ENCODE measurements at regions not wholly inside any gene's neighbourhood (a gene's known extent, or its start where the extent isn't known, plus 50 kb on each side); places are given as distances from the start of the nearest gene placed in this dataset.

- DNase-seq (ENCODE audit: low read depth in 2 of 2) = no peak
These were observed 117.7 kb upstream of the P2RY1 start for GRCh38 chr3:152717252-152717651.

DNA sequence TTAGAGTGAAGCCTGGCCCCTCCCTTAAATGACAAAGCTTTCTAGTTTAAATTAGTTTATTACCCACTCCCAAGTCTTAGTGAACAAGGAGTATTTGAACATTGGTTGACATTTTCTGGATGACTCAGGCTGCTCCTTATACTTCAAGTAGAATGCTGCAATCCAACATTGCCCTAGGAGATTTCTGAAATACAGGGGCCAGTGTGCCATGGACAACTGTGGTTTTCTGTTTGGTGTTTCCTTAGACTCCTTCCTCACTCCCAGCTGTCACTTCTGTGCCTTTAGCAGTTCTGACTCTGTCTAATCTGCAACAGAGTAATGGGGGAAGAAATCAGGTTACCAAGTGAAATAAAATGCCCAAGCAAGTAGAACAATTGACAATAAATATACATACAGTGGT is 116.1 kb upstream of the P2RY1 start:
- no peak for DNase-seq (ENCODE audit: low read depth in 2 of 2)

GRCh38 chr3:152719264-152719663 is 115.7 kb upstream of the P2RY1 start:
- no peak for DNase-seq (ENCODE audit: low read depth in 2 of 2)

DNA sequence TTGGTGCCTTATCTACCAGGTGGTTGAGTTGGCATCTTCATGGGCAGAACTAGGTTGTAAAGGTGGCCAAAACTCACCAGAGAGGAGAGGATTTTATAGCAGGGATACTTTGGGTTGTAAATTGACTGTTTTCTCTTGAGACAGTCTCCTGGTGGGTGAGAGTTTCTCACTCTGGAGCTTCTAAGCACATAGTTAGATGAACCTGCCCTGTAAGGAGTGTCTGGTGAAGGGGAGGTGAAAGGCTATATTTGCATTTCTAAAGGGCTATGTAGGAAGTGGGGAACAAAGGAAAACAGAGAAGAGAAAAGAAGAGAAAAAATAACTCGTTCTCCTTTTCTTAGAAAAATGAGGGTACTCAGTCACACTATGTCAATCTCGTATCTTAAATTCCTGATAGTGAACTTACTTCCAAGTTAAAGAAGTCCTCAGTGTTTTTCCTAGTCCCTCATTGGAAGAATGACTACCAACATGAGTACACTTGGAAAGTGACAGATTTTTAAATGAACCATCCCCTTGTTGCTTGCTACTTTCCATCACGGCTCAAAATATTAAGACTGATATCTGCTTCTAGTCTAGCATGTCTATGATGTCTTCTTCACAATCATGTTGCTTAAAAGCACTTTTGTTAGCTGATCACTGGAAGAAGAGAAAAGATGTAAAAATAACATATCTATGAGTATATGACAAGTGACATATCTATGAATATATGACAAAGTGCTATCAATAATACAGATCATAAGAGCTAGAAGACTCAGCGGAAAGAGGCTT is 113.8 kb upstream of the P2RY1 start:
- no peak for DNase-seq (ENCODE audit: low read depth in 2 of 2)

GRCh38 chr3:152724270-152724669 is 110.7 kb upstream of the P2RY1 start:
- no peak for DNase-seq (ENCODE audit: low read depth in 2 of 2)

- DNase-seq (ENCODE audit: low read depth in 2 of 2) = no peak
These were observed 106.5 kb upstream of the P2RY1 start for GRCh38 chr3:152728231-152728980.

DNA sequence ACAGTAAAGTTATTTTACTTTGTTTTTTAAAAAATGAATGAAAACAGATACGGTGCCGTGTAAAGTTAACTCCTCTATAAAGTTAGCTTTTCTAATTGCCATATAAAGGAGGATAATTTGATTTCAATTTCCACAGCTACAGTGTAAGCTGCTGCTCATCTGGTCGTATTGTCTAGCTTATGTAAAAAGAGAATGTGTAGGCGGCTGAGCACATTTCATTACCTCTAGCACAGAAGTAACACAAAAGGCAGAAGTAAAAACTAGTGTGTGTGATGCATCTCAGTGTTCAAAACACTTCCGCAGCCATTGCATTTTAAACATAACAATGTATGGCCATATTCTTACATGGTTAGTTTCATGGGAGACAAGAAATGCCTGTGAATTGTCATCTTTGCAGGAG is 105.0 kb upstream of the P2RY1 start:
- no peak for DNase-seq (ENCODE audit: low read depth in 2 of 2)

- no peak for DNase-seq (ENCODE audit: low read depth in 2 of 2)
These were observed 103.4 kb upstream of the P2RY1 start for GRCh38 chr3:152731511-152731910.

GRCh38 chr3:152733584-152734119 is 101.3 kb upstream of the P2RY1 start:
- DNase-seq (ENCODE audit: low read depth in 2 of 2) = no peak

DNA sequence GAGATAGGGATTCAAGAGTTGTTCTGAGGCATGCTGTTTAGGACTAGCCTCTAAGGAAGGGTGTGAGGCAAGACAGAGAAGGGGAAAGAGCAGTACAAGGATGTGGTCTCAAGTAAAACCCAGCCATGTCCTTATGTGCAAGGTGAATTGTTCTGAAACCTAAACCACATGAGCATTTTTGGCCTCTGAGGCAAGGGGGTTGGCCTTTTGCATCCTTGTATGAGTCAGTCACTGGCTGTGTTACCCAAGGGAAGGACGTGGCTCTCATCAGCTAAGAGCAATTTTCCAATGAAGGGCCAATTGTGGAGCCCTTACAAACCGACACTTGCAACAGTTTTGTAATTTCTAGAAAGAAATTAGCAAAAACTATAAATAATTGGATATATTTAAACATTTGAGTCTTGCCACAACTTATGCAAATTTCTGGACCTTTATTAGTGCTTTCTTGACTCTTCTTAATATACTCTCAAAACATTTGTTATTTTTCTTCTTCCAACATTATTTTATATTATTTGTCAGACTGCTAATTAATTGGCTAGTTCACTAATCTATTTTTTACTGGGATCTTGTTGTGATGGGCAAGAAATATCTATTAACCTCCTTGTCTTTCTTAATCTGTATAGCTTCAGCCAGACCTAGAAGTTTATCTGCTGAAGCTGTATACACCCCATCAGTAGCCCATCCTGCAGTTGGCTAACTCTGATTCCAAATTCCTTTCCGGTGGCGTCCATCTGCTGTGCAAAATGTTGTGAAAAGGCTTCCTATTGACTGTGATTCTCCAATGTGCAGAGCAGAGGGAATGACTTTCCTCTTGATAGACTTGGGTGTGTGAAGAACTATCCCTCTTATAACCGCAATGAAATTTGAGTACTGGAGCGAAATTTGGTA is 97.7 kb upstream of the P2RY1 start:
- no peak for DNase-seq (ENCODE audit: low read depth in 2 of 2)

- DNase-seq (ENCODE audit: low read depth in 2 of 2) = no peak
These were observed 96.3 kb upstream of the P2RY1 start for GRCh38 chr3:152738656-152739055.

DNA sequence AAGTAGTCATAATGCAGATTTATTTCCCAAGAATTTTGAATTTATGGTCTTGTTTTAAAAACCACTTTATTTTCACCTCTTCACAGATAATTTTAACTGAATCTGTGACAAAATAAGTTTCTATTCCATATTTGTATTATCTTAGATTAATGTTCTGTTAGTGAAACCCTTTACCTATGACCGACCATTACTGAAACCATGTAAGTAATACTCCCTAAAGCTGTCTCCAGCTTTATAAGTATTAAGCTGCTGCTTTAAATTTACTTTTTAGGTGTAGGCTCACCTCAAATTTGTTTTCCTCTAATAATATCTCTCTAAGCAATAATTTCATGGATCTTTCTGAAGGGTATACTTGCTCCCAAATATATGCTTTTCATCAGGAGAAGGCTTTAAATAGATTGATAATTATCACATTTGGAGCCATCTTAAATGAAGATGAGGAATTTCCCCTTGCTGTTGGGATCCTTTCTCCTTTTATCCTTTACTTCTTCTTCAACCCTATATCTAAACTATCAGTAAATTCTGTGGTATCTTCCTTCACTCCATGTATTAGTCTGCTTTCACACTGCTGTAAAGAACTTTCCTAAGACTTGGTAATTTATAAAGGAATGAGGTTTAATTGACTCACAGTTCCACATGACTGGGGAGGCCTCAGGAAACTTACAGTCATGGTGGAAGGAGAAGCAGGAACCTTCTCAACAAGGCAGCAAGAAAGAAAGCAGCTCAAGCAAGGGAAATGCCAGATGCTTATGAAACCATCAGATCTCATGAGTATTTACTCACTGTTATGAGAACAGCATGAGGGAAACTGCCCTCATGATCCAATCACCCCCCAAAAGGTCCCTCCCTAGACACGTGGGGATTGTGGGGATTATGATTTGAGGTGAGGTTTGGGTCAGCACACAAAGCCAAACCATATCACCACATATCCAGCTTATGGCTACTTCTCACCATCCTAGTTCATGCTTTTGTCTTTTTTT is 92.3 kb upstream of the P2RY1 start:
- DNase-seq (ENCODE audit: low read depth in 2 of 2) = no peak

- no peak for DNase-seq (ENCODE audit: low read depth in 2 of 2)
These were observed 89.3 kb upstream of the P2RY1 start for GRCh38 chr3:152745646-152746045.

- no peak for DNase-seq (ENCODE audit: low read depth in 2 of 2)
These were observed 80.6 kb upstream of the P2RY1 start for GRCh38 chr3:152754303-152754702.

DNA sequence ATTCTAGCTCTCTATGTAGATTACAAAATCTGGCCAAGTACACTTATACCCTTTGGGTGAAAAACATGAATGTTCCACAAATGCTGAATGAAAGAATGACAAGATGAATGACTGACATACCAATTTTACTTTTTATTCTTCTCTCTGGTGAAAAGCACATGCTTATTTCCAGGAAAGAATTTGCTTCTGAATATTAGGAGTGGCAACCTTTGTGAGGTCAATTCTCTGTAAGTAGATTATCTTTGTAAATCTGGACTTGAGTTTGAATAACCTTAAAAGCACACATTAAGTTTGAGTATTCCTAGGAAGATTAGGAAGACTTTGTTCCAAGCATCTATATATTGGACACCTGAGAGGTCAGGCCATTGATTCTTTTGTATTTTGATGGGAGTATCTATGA is 78.1 kb upstream of the P2RY1 start:
- DNase-seq (ENCODE audit: low read depth in 2 of 2) = no peak

DNA sequence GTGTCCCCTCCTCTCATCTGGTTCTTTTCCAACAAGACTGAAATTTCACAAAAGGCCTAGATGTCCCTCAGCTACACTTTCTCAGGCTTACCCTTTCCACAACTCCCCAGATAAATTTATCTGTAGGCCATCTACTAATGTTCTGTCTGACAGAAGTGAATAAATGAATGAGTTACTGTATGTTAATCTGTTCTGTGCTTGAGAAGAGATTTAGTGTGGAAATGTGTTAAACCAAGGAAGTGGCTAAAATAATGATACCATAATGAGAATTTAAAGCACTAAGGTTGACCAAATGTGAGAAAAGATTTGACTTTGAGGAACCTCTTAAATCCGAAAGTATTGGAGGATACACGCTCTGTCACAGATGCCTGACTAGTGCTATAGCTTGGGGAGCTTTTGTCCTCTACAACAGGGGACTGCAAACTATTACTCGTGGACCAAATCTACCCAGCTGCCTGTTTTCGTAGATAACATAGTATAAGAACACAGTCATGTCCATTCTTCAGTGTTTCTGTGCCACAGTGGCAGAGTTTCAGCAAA is 74.8 kb upstream of the P2RY1 start:
- DNase-seq (ENCODE audit: low read depth in 2 of 2) = no peak

DNA sequence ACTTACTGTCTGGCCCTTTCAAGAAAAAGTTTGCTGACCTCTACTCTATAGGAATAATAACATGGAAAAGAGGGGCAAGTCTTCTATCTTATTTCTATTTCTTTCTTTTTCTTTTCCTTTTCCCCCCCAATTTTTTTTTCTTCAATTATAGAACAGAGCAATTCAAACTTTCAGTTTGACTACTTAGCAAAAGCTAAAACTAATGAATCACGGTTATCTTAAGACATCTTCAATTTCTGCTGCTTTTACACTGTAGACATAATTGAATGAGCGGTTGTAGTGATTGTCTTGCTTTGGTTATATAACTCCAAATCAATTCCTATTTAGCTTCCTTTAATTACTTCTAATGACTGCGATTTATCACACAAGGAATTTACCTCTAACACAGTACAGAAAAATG is 74.3 kb upstream of the P2RY1 start:
- DNase-seq (ENCODE audit: low read depth in 2 of 2) = no peak

GRCh38 chr3:152768478-152768877 is 66.5 kb upstream of the P2RY1 start:
- no peak for DNase-seq (ENCODE audit: low read depth in 2 of 2)

DNA sequence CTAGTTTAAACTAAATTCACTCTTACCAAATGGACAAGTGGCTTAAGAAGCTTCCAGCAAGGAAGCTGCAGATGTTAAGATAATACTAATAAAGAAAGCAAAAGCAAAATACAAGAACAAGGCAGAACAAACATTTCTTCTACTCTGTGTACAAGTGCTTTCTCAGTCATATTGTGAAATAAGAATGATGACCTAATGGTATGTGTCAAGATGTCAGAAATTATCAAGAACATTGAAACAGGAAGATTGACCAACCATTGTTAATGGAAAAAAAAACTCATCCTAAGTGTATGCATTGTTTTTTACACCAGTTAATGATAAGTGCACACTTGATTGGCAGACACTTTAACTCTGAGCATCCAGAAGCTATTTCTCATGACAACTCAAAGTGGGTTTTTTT is 65.4 kb upstream of the P2RY1 start:
- DNase-seq (ENCODE audit: low read depth in 2 of 2) = no peak

- DNase-seq (ENCODE audit: low read depth in 2 of 2) = no peak
These were observed 64.6 kb upstream of the P2RY1 start for GRCh38 chr3:152770296-152770695.

DNA sequence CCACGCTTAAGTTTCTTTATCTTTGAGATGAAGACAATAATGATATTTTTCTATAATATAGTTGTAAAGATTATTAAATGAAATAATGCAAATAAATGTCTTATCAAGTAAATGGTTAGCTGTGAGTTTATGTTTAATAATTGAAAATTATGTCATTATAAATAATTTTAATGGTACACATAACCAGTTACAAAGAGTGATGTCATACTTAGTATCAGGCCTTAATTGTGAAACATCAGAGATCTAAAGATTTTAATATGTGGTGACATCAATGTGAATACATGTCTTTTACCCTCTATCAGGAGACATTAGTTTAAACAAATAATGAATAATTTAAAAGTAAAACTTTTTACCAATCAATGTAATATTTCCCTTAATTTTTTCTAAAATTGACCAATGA is 63.8 kb upstream of the P2RY1 start:
- no peak for DNase-seq (ENCODE audit: low read depth in 2 of 2)
